Lower lobe of right lung (tissue), 2 donors: ENCODE measurements at regions not wholly inside any gene's neighbourhood (a gene's known extent, or its start where the extent isn't known, plus 50 kb on each side); places are given as distances from the start of the nearest gene placed in this dataset.

Experiments
- ATAC-seq, 2 donors: fragments of 200-7000 bp; cut with Tn5 transposase; one replicate each; pipeline ENCODE4 v1.9.1; 2020 to 2022; ENCODE audit warnings: mild to moderate bottlenecking in 2 of 2, moderate library complexity in 2 of 2
- DNase-seq: peaks from one replicate; pipeline ENCODE4 v3.0.0-alpha.2; 2020
- H3K27ac ChIP-seq: fragments of 200-600 bp; one replicate; pipeline ENCODE4 v1.8.0; 2022
- H3K27me3 ChIP-seq: fragments of 200-600 bp; one replicate; pipeline ENCODE4 v1.8.0; 2022; ENCODE audit warnings: low read depth
- H3K36me3 ChIP-seq: fragments of 200-600 bp; one replicate; pipeline ENCODE4 v1.8.0; 2022; ENCODE audit warnings: mild to moderate bottlenecking
- H3K4me1 ChIP-seq: fragments of 200-600 bp; one replicate; pipeline ENCODE4 v1.8.0; 2022
- H3K4me3 ChIP-seq: fragments of 200-600 bp; one replicate; pipeline ENCODE4 v1.8.0; 2022; ENCODE audit warnings: mild to moderate bottlenecking
- H3K9me3 ChIP-seq: fragments of 200-600 bp; one replicate; pipeline ENCODE4 v1.8.0; 2022
- intact Hi-C: fragments of 100-400 bp; cut with DNase I; formaldehyde crosslinking; loops from one replicate; pipeline ENCODE4 v1.11.0; 2022
- TF ChIP-seq, protein P1 (sequence below): fragments of 200-600 bp; IDR thresholded peaks from one replicate; pipeline ENCODE4 v1.8.0; 2022; ENCODE audit warnings: antibody characterized with exemption, mild to moderate bottlenecking
- donor health status: DM: no; HTN: yes; CAD: no; lungs with severe emphysema.

- H3K4me3 ChIP-seq, result no peak overlapping the region
- DNase-seq (no peak), ATAC-seq (no peak)
- H3K9me3 ChIP-seq, result no peaks in the 10 kb centered on the region
- H3K27ac ChIP-seq, result no peak overlapping the region
- intact Hi-C loops, result no loop called here
- H3K4me1 ChIP-seq, result peaks cover 2% of the 10 kb centered on the region
- H3K36me3 ChIP-seq, result no peaks in the 10 kb centered on the region
- no peaks in the 10 kb centered on the region for H3K27me3 ChIP-seq
- TF ChIP-seq, protein P1, sequence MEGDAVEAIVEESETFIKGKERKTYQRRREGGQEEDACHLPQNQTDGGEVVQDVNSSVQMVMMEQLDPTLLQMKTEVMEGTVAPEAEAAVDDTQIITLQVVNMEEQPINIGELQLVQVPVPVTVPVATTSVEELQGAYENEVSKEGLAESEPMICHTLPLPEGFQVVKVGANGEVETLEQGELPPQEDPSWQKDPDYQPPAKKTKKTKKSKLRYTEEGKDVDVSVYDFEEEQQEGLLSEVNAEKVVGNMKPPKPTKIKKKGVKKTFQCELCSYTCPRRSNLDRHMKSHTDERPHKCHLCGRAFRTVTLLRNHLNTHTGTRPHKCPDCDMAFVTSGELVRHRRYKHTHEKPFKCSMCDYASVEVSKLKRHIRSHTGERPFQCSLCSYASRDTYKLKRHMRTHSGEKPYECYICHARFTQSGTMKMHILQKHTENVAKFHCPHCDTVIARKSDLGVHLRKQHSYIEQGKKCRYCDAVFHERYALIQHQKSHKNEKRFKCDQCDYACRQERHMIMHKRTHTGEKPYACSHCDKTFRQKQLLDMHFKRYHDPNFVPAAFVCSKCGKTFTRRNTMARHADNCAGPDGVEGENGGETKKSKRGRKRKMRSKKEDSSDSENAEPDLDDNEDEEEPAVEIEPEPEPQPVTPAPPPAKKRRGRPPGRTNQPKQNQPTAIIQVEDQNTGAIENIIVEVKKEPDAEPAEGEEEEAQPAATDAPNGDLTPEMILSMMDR, result no peak
Observed at GRCh38 chr9:129397335-129397734, 219.3 kb upstream of the IER5L start.

GRCh38 chr9:129396365-129396708, 218.3 kb upstream of the IER5L start:
- no peak overlapping the region for H3K4me3 ChIP-seq
- intact Hi-C loops, result no loop called here
- H3K4me1 ChIP-seq, result no peaks in the 10 kb centered on the region
- DNase-seq (no peak), ATAC-seq (no peak)
- H3K27me3 ChIP-seq, result no peaks in the 10 kb centered on the region
- H3K9me3 ChIP-seq, result no peaks in the 10 kb centered on the region
- TF ChIP-seq, protein P1, result no peak
- no peak overlapping the region for H3K27ac ChIP-seq
- no peaks in the 10 kb centered on the region for H3K36me3 ChIP-seq

- Histone ChIP-seq H3K4me1 (no peaks in the 10 kb centered on the region), H3K27ac (no peak overlapping the region), H3K4me3 (no peak overlapping the region), H3K9me3 (no peaks in the 10 kb centered on the region), H3K36me3 (no peaks in the 10 kb centered on the region), H3K27me3 (no peaks in the 10 kb centered on the region)
- TF ChIP-seq, protein P1, result no peak
- DNase-seq (no peak), ATAC-seq (no peak)
- intact Hi-C loops, result no loop called here
Observed at GRCh38 chr9:129395633-129396364, 217.7 kb upstream of the IER5L start.

DNA sequence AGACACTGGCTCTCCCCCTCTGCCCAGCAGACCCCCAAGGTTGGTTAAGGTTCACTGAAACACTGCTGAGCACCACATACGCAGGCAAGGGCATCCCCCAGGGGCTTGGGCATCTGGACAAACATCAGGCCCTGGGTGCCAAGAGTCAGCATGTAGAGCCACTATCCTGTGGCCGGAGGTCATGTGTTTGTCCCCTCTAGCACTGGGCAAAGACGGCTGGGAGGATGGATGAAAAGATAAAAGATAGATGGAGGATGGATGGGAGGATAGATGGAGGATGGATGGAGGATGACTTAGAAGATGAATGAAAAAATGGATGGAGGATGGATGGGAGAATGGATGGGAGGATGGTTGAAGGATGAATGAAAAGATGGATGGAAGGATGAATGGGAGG, 216.8 kb upstream of the IER5L start:
- Histone ChIP-seq H3K9me3 (no peaks in the 10 kb centered on the region), H3K4me1 (no peaks in the 10 kb centered on the region), H3K27me3 (no peaks in the 10 kb centered on the region), H3K36me3 (no peaks in the 10 kb centered on the region), H3K4me3 (no peak overlapping the region), H3K27ac (no peak overlapping the region)
- ATAC-seq (no peak), DNase-seq (no peak)
- TF ChIP-seq, protein P1, result no peak
- intact Hi-C loops, result no loop called here

DNA sequence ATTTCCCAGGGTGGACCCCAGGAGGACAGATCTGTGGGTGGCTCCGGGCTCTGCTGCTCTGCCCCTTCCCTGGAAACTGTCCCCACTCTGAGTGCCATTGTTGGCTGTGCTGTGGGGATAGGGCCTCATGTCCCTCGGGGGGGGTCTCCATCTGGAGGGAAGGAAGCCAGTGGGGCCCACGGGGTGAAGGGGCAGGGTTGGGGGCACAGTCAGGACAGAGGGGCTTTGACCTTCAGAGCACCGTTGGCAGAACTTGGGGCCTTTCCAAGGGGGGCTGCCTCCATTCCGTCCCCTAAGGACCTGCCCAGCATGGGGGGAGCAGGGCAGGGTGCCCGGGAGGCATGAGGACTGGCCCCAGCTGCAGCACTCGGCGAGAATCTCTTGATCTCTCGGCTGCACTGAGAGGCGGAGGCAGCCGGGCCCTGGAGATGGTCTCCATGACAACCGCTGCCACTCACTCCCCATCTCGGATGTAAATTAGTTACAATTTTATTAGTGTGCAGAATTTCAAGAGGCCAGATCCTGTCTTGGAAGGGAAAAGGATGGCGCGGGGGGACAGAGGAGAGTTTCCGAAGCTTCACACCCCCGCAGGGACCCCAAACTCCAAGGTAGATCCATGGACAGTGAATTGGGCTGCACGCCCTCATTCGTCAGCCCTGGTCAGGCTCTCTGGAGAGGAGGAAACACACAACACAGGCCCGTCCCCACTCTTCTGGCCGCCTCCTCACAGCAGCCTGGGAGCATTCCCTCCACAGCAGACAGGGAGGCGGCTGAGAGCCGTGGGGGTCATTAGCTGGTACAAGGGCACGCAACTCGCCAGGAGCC, 216.2 kb upstream of the IER5L start:
- no peaks in the 10 kb centered on the region for H3K36me3 ChIP-seq
- ATAC-seq (peak in 1 of 2 donors; percentile 7), DNase-seq (no peak)
- H3K27me3 ChIP-seq, result no peaks in the 10 kb centered on the region
- intact Hi-C loops, result no loop called here
- TF ChIP-seq, protein P1, result no peak
- H3K4me1 ChIP-seq, result no peaks in the 10 kb centered on the region
- H3K4me3 ChIP-seq, result no peak overlapping the region
- H3K9me3 ChIP-seq, result no peaks in the 10 kb centered on the region
- no peak overlapping the region for H3K27ac ChIP-seq
